ENCODE measurements at regions not wholly inside any gene's neighbourhood (a gene's known extent, or its start where the extent isn't known, plus 50 kb on each side); places are given as distances from the start of the nearest gene placed in this dataset.
"Not testable (repeated sequence)": the region's sequence is repeated elsewhere in the genome, so short reads cannot be mapped to it uniquely, and the experiment has no call there.

DNA sequence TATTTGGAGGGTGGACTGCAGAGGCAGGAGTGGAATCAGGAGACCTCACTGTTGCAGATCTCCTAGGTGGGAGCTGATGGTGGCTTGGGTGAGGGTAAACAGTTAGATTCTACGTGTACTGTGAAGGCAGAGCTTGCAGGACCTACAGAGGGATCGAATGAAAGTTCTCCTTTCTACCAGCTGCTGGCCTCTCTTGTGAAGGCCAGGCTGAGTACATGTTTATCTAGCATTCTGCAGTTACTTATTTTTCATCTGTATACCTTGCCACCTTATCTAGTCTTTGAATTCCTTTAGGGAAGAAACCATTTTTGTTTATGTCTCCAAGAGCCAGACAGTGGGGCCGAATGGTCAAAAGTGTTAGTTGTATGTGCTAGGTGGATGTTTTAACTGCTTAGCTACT, 57.6 kb downstream of the PTTG1 start:
- DNase-seq, result no peak

- DNase-seq, result no peak
Measured at GRCh38 chr5:160479926-160480325, 58.3 kb downstream of the PTTG1 start.

DNA sequence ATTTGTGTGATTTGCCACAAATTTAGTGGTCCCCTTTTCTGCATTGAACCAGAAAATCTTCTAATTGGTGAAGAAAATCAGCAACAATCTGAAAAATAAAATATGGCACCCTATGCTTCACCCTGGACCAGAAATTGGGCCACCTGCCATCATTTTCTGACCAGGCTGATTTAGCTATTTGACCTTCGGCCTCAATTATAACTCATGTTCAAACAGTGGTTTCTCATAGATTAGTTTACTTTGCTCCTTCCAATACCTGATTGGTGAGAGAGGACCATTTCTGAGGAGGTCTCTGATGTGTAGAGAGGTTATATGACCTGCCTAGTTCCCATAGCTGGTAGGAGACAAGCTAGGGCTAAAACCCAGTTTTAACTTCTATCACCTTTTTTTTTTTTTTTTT, 59.0 kb downstream of the PTTG1 start:
- DNase-seq, result no peak

DNA sequence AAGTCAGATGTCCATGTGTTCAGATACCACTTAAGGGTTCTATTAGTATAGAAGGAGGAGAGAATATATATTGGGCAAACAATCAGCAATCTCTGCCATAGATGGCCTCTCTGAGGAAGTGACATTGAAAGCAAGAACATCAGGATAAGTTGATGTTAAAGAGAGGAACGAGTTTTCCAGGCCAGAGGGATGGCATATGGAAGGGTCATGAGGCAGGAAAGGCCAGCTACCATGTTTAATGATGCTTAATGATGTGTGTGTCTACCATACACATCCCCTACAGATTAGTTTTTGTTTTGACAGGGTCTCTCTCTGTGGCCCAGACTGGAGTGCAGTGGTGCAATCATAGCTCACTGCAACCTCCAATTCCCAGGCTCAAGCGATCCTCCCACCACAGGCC, 63.0 kb downstream of the PTTG1 start:
- no peak for DNase-seq

GRCh38 chr5:160485364-160485969, 63.8 kb downstream of the PTTG1 start:
- no peak for DNase-seq

GRCh38 chr5:160486573-160486972, 64.9 kb downstream of the PTTG1 start:
- DNase-seq, result no peak

GRCh38 chr5:160488394-160489325, 67.0 kb downstream of the PTTG1 start:
- no peak for DNase-seq

- DNase-seq, result no peak
Measured at GRCh38 chr5:160491438-160491837, 69.8 kb downstream of the PTTG1 start.

DNA sequence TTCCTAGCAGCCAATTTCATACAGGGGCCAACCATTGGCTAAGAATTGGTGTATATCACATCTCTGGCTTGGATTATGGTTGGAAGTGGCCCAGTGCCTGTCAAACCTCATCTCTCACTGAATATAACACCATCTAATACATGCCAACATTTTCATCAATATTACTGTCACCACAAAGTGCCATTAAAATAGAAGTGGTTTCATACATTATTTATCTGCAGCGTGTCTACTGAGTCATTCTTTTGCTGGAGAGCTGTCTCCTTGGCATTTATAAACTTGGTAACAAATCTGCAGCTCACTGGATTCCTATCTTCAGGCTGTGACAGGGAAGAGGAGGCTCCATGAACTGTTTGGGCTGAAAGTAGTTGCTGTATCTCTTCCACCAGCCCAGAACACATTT, 70.9 kb downstream of the PTTG1 start:
- no peak for DNase-seq

GRCh38 chr5:160493806-160494338, 72.2 kb downstream of the PTTG1 start:
- DNase-seq, result no peak

- no peak for DNase-seq
Measured at GRCh38 chr5:160494451-160494850, 72.8 kb downstream of the PTTG1 start.

GRCh38 chr5:160496334-160496733, 74.7 kb downstream of the PTTG1 start:
- DNase-seq, result no peak

GRCh38 chr5:160496784-160497183, 75.1 kb downstream of the PTTG1 start:
- DNase-seq, result no peak

- DNase-seq, result no peak
Measured at GRCh38 chr5:160497878-160498277, 76.2 kb downstream of the PTTG1 start.

GRCh38 chr5:160498441-160499043, 76.9 kb downstream of the PTTG1 start:
- not testable (repeated sequence) for DNase-seq

GRCh38 chr5:160500786-160501779, 79.4 kb downstream of the PTTG1 start:
- DNase-seq, result no peak

DNA sequence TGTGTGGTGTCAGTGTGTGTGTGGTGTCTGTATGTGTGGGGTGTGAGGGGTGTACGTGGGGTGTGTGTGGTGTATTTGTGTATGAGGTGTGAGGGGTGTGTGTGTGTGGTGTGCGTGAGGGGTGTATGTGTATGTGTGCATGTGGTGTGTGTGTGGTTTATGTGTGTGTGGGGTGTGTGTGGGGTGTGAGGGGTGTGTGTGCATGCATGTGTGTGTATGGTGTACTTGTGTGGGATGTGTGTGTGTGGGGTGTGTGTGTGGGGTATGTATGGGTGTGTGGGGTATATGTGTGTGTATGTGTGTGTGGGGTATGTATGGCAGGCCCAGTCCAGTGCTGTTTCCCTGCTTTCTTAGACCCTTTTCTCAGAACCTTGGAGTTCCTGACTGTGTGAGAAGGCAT, 83.3 kb downstream of the PTTG1 start:
- no peak for DNase-seq

DNA sequence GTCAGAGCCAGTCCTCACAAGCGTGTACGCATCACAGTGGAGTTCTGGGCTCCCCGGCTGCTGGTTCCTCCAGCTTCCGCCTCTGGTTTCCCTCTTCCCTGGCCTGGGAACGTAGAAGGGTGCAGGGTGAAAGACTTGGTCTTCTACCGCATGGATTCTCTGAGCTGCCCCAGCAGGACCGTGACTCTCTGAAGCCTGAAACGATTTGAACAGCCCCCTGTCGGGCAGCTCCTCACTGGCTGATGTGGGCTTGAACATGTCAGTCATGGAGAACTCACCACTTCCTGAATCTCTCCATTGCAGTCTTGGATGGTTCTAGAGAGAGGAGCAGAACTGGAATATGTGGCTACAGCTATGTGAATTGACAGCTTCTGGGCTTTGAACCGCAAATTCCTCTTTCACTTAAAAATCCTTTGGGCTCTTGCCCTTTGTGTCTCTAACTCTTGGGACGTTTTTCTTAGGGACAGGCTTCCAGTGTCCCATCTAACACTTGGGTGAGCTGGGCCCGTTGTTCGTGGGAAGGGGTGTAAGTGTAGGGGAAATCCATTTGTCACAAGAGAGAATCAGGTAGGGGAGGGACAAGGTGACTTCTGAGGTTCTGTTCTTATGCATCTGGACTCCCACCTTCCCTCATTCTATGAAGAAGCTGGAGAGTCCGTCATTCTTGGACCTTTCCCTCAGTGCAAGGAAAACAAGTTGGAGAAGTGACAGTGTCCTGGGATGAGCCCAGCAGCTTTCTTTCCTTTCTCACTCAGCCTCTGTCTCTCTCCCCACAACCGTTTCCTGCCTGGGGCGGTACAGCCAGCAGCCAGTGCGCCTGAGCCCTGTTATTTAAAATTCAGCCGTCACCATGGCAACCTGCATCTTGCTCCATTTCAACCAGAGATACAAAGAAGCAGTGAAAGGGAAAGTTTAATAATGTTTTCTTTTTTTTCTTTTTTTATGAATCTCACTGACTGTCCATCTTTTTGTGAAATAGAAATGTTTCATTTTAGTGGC, 84.7 kb downstream of the PTTG1 start:
- peak; percentile 5 for DNase-seq

DNA sequence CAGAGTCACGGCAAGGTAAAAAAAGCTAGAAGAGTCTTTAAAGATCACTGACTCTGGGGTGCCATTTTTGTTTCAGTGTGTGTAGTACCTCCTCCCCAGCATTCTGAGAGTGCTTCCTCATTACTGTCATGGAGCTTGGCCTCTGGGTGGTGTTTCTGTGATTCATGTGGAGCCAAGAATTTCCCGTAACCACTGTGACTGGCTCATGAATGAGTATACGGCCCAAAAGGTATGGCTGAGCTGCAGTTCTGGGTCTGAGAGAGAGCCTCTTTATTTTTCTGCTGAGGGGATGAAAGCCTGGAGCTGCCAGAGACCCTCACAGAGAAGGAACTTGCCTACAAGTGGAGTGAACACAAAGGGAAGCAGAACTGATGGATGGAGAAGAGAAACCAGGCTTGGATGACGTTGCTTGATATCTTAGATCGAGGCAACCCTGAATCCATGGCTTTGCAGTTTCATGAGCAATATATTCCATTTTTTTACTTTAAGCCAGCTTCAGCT, 85.6 kb downstream of the PTTG1 start:
- no peak for DNase-seq

GRCh38 chr5:160508780-160509361, 87.2 kb downstream of the PTTG1 start:
- DNase-seq, result peak; percentile 76

Measured in skin of body (tissue), 1 donor.